Progenitor cell of endocrine pancreas (in vitro differentiated cells): ENCODE measurements at regions not wholly inside any gene's neighbourhood (a gene's known extent, or its start where the extent isn't known, plus 50 kb on each side); places are given as distances from the start of the nearest gene placed in this dataset.

Experiments
- DNase-seq: peaks from one replicate; pipeline ENCODE4 v3.0.0; 2021; ENCODE audit warnings: low spot score; ENCODE audit not compliant: unreplicated experiment
- H3K27ac Mint-ChIP-seq: 2 replicates; pipeline ENCODE4 v1.8.0; 2021; ENCODE audit warnings: mild to moderate bottlenecking, moderate library complexity, mixed read lengths
- H3K27me3 Mint-ChIP-seq: 2 replicates; pipeline ENCODE4 v1.8.0; 2021; ENCODE audit warnings: mixed read lengths
- H3K36me3 Mint-ChIP-seq: 2 replicates; pipeline ENCODE4 v1.8.0; 2022; ENCODE audit warnings: mixed read lengths; ENCODE audit not compliant: insufficient read depth
- H3K4me1 Mint-ChIP-seq: 2 replicates; pipeline ENCODE4 v1.8.0; 2021; ENCODE audit warnings: low read depth, mixed read lengths
- H3K4me3 Mint-ChIP-seq: 2 replicates; pipeline ENCODE4 v1.8.0; 2021; ENCODE audit warnings: low read depth, mild to moderate bottlenecking, moderate library complexity, mixed read lengths
- H3K9me3 Mint-ChIP-seq: 2 replicates; pipeline ENCODE4 v1.8.0; 2021; ENCODE audit warnings: low read depth, mixed read lengths
- TF ChIP-seq, protein P1 (sequence below): fragments of 200-600 bp; sonication (generic); IDR thresholded peaks from one replicate; pipeline ENCODE4 v1.5.0; 2021; ENCODE audit warnings: antibody characterized with exemption, mild to moderate bottlenecking; ENCODE audit not compliant: unreplicated experiment

DNA sequence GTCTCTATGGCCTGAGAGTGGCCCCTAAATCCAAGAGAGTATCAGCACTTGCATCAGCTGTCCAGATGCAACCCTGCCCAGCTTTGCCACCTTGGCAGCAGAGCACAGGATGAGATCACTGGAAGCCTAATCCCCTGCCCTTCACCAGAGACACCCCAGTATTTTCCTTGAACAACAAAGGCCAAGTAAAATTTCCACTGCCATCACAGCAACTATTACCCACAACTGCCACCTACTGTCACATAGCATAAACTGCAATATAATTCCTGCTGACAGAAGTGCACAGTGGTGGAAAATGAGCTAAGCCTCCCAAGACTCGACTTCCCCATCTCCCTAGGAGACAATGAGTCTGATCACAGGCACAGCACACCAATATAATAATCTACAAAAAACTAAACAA, 462.8 kb upstream of the ZWINT start:
- no peak for DNase-seq
- TF ChIP-seq, protein P1, sequence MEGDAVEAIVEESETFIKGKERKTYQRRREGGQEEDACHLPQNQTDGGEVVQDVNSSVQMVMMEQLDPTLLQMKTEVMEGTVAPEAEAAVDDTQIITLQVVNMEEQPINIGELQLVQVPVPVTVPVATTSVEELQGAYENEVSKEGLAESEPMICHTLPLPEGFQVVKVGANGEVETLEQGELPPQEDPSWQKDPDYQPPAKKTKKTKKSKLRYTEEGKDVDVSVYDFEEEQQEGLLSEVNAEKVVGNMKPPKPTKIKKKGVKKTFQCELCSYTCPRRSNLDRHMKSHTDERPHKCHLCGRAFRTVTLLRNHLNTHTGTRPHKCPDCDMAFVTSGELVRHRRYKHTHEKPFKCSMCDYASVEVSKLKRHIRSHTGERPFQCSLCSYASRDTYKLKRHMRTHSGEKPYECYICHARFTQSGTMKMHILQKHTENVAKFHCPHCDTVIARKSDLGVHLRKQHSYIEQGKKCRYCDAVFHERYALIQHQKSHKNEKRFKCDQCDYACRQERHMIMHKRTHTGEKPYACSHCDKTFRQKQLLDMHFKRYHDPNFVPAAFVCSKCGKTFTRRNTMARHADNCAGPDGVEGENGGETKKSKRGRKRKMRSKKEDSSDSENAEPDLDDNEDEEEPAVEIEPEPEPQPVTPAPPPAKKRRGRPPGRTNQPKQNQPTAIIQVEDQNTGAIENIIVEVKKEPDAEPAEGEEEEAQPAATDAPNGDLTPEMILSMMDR: peak; percentile 45
- H3K9me3 Mint-ChIP-seq: peaks cover 36% of the 10 kb centered on the region
- no peaks in the 10 kb centered on the region for H3K4me1 Mint-ChIP-seq
- H3K4me3 Mint-ChIP-seq: no peak overlapping the region
- no peaks in the 10 kb centered on the region for H3K27me3 Mint-ChIP-seq
- no peak overlapping the region for H3K27ac Mint-ChIP-seq
- H3K36me3 Mint-ChIP-seq: peaks cover 2% of the 10 kb centered on the region

DNA sequence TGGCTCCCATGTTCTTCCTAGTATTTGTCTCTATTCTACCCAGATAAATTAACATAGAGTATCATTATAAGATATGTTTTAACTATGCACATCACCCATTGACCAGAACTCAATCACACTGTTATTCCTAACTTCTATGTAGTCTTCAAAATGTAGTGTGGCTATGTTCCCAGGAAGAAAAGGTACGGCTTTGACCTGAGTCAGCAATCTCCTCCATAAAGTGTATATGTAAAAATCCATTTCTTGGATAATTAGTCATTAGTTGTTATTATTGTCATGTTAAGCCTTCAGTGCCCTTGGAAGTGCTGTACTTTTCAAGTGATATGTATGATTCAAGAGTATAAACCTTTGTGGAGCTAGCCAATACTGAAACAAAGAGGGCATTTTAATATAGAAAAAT, 444.0 kb upstream of the ZWINT start:
- Mint-ChIP-seq H3K27me3 (no peaks in the 10 kb centered on the region), H3K36me3 (no peaks in the 10 kb centered on the region), H3K4me3 (no peak overlapping the region), H3K27ac (no peak overlapping the region), H3K9me3 (peaks cover 3% of the 10 kb centered on the region), H3K4me1 (no peaks in the 10 kb centered on the region)
- DNase-seq: no peak
- TF ChIP-seq, protein P1: no peak

DNA sequence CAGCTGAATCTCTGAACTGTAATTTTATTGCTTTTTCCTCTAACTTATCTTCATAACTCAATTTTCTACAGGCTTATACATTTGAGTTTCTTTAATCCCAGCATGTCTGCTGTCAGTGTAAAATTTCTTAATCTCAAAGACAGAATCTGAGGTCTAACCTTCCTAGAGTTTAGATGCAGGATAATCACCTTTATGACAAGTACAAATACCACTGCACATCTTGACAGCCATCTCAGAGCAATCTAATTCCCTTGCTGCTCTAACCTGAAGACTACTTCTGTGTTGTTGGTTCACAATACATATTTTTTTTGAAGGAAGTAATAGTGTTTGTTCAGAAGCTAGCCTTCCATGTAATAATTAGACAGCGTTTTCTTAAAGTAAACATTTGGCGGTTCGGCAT, 424.2 kb upstream of the ZWINT start:
- Mint-ChIP-seq H3K9me3 (no peaks in the 10 kb centered on the region), H3K4me1 (peaks cover 10% of the 10 kb centered on the region), H3K36me3 (no peaks in the 10 kb centered on the region), H3K4me3 (no peak overlapping the region), H3K27ac (no peak overlapping the region), H3K27me3 (no peaks in the 10 kb centered on the region)
- TF ChIP-seq, protein P1: no peak
- no peak for DNase-seq

DNA sequence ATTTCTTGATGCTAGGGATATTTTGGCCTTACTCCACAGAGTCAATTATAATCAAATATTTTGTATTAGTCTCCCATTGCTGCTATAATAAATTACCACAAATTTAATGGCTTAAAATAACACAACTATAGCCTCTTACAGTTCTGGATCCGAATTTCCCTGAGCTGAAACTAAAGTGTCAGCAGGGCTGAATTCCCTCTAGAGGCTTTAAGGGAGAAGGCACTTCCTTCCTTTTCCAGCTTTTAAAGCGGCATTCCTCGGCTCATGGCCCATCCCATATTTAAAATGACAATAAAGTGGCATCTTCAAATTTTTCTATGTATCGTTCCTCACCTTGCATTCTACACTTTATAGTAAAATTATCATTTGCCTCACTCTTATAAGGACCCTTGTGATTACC, 421.4 kb upstream of the ZWINT start:
- Mint-ChIP-seq H3K27me3 (no peaks in the 10 kb centered on the region), H3K9me3 (no peaks in the 10 kb centered on the region), H3K4me1 (peaks cover 9% of the 10 kb centered on the region), H3K4me3 (no peak overlapping the region), H3K27ac (no peak overlapping the region), H3K36me3 (no peaks in the 10 kb centered on the region)
- DNase-seq: no peak
- TF ChIP-seq, protein P1: no peak

DNA sequence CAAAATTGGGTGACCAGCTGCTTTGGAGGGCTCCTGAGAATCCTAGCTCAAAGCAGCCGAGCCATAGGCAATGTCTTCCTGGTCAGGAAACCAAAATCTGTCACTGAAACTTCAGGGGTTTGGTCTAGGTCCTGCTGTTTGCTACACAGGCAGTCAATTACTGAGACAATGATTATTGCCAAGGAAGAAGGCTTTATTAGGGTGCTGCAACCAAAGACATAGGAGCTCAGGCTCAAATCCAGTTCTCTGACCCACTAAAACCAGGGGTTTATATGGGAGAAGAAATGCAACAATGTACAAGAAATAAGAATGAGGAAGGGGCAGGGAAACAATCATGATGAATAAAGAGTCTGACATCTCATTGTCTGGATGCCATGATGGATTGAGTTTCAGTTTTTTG, 410.3 kb upstream of the ZWINT start:
- no peak for DNase-seq
- TF ChIP-seq, protein P1: no peak
- H3K4me3 Mint-ChIP-seq: no peak overlapping the region
- H3K9me3 Mint-ChIP-seq: peaks cover 32% of the 10 kb centered on the region
- H3K27ac Mint-ChIP-seq: no peak overlapping the region
- no peaks in the 10 kb centered on the region for H3K27me3 Mint-ChIP-seq
- H3K4me1 Mint-ChIP-seq: no peaks in the 10 kb centered on the region
- H3K36me3 Mint-ChIP-seq: no peaks in the 10 kb centered on the region

DNA sequence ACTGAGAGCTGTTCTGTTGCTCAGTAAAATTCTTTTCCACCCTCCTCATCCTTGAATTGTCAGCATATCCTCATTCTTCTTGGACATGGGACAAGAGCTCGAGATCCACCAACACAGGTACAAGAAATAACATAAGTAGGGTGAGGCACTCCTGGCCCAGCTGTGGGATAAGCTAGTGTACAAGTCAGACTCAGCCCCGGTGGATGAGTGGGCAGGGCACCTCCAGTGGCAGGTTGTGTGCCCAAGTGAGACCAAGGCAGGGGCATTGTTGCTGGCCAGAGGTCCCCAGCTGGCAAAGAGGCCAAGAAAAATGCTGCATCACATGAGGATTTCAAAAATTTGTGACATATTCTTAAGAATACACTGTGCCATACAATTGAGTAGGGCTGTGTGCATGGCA, 402.0 kb upstream of the ZWINT start:
- no peaks in the 10 kb centered on the region for H3K27me3 Mint-ChIP-seq
- H3K4me1 Mint-ChIP-seq: no peaks in the 10 kb centered on the region
- DNase-seq: no peak
- TF ChIP-seq, protein P1: no peak
- no peak overlapping the region for H3K4me3 Mint-ChIP-seq
- H3K9me3 Mint-ChIP-seq: peaks cover 25% of the 10 kb centered on the region
- no peak overlapping the region for H3K27ac Mint-ChIP-seq
- H3K36me3 Mint-ChIP-seq: peaks cover 2% of the 10 kb centered on the region
